GM18499 (cell line): ENCODE measurements at regions not wholly inside any gene's neighbourhood (a gene's known extent, or its start where the extent isn't known, plus 50 kb on each side); places are given as distances from the start of the nearest gene placed in this dataset.
"Not testable (repeated sequence)": the region's sequence is repeated elsewhere in the genome, so short reads cannot be mapped to it uniquely, and the experiment has no call there.

Source experiments
- ATAC-seq: cut with Tn5 transposase; IDR thresholded peaks from one replicate; pipeline ENCODE4 v1.9.1; 2021; ENCODE audit warnings: moderate number of reproducible peaks; ENCODE audit not compliant: insufficient read depth, unreplicated experiment

DNA sequence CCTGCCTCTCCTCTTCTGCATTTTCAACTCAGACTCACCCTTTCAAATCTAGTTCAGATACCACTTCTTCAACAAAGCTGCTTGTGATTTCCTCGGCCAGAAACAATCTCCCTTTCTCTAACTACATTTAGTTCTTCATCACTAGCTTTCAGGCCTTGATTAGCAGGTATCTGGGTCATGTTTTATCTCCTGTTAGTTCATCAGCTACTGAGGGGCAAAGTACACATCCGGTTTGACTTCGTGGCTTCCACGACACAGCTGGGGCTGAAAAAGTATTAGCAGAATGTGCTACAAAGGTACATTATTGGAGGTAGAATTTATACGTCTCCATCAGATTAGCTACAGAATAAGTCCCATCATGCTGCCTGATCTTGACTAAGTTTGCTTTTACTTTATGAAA, 197.2 kb upstream of the PRKX start:
- not testable (repeated sequence) for ATAC-seq

DNA sequence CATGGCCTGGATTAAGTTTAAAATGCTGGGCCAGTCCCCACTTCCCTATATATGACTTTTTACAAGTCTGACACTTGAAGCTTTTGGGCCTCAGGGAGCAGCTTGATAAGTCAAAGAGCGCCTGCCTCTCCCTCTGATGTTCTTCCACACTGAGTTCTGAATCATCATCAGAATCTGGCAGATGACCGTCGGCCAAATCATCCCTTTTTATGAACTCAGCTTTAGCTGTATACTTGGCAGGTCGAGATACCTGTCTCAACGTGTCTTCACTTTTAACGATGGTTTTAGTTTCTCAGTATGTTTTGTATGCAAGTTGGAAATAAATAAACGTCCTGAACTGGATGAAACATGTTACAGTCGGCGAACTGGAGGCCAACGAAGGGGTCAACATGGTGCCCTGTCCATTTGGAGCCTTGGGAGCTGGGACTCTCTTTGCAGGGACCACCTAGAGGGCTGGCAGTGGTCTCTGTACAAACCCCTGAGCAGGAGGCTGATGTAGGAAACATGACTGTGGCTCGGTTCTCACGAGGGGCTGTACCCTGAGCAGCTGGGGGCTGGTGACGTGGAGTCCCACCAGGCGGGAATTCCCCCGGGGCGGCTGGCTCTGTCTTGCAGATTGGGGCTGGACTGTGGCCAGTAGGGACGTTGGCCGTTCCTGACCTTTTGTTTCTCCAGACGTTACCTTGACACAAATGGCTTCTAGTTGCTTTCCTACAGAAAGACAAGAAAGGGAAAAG, 192.2 kb upstream of the PRKX start:
- ATAC-seq, result not testable (repeated sequence)

DNA sequence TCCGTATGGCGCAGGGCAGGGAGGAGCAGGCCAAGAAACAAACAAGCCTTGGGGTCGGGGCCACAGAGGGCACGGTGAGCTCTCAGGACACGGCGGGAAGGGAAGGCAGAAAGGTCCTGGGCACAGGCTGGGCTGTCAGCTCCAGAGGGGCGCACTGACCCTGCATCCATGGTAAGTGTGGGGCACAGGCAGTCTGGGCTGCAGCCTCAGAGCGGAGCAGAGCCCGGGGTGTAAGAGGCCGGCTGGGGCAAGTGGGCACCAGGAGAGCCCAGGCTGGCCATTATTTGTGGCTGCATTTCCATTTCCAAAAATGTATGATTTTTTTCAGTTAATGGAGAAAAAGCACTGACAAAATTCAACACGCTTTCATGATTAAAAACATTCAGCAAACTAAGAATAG, 188.8 kb upstream of the PRKX start:
- ATAC-seq, result not testable (repeated sequence)

GRCh38 chrX:3896755-3897154, 183.3 kb upstream of the PRKX start:
- not testable (repeated sequence) for ATAC-seq

- peak; percentile 27 for ATAC-seq
Observed at GRCh38 chrX:3882553-3882920, 169.1 kb upstream of the PRKX start.

- ATAC-seq, result peak; percentile 87
Observed at GRCh38 chrX:3881898-3882552, 168.6 kb upstream of the PRKX start.

DNA sequence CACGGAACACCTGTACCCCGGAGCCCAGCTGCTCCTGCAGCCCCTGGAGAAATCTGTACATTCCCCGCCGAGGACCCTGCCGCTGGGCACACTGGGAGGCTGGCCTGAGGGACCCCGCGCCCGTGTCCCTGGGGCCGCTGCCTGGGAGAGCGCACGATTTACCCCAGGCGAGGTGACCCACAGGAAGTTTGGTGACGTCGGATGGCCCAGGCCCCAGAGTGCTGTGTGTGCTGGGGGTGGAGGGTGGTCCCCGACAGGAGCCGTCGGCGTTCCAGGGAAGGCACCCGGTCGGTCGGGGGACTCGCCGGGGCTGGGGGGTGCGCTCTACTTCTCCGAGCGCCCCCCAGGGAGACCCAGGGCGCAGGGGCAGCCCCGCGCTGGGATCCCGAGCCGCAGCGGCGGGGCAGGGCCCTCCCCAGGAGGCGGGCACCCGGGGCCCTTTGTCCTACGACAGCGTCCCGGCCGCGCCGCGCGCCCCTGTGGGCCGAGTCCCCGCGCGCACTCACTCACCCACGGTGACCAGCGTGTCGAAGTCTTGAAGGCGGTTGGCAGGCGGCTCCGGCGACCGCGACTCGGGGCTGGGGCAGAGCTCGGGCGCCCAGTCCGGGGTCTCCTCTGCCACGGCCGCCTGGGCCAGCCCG, 167.9 kb upstream of the PRKX start:
- ATAC-seq, result not testable (repeated sequence)

DNA sequence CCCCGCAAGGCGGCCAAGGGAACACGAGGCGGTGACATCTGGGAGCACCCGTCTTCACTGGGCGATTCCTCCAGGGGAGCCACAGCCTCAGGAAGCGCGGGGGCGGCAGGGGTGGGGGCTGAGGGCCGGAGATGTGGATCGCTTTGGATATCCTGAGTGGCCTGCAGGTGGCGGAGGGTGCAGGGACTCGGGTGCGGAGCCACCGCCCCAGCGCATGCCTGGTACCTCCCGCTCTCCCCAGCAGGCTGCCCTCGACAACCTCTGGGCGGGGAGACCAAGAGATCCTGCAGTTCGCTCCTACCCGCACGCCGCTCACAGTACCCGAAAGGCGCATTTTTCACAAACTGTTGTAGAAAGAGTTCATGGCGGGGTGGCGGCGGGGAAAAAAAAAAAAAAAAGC, 162.9 kb upstream of the PRKX start:
- ATAC-seq, result not testable (repeated sequence)

GRCh38 chrX:3875638-3876037, 162.2 kb upstream of the PRKX start:
- not testable (repeated sequence) for ATAC-seq

DNA sequence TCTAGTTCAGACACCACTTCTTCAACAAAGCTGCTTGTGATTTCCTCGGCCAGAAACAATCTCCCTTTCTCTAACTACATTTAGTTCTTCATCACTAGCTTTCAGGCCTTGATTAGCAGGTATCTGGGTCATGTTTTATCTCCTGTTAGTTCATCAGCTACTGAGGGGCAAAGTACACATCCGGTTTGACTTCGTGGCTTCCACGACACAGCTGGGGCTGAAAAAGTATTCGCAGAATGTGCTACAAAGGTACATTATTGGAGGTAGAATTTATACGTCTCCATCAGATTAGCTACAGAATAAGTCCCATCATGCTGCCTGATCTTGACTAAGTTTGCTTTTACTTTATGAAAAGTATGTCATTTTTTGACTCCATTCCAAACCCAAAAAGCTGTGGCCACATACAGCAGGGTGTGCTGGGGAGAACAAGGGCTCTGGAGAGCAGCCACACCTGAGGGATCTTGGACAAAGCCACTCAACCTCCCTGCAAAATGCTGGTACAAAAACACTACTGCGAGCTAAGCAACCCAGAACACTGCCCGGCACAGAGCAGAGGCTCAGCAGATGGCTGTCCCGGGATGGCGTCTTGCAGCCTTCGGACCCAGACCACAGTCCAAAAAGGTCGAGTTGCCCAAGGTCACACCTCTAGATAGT, 158.9 kb upstream of the PRKX start:
- not testable (repeated sequence) for ATAC-seq

DNA sequence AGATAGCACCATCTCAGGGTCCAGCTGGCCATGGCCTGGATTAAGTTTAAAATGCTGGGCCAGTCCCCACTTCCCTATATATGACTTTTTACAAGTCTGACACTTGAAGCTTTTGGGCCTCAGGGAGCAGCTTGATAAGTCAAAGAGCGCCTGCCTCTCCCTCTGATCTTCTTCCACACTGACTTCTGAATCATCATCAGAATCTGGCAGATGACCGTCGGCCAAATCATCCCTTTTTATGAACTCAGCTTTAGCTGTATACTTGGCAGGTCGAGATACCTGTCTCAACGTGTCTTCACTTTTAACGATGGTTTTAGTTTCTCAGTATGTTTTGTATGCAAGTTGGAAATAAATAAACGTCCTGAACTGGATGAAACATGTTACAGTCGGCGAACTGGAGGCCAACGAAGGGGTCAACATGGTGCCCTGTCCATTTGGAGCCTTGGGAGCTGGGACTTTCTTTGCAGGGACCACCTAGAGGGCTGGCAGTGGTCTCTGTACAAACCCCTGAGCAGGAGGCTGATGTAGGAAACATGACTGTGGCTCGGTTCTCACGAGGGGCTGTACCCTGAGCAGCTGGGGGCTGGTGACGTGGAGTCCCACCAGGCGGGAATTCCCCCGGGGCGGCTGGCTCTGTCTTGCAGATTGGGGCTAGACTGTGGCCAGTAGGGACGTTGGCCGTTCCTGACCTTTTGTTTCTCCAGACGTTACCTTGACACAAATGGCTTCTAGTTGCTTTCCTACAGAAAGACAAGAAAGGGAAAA, 153.8 kb upstream of the PRKX start:
- not testable (repeated sequence) for ATAC-seq

GRCh38 chrX:3858332-3858731, 144.9 kb upstream of the PRKX start:
- not testable (repeated sequence) for ATAC-seq

DNA sequence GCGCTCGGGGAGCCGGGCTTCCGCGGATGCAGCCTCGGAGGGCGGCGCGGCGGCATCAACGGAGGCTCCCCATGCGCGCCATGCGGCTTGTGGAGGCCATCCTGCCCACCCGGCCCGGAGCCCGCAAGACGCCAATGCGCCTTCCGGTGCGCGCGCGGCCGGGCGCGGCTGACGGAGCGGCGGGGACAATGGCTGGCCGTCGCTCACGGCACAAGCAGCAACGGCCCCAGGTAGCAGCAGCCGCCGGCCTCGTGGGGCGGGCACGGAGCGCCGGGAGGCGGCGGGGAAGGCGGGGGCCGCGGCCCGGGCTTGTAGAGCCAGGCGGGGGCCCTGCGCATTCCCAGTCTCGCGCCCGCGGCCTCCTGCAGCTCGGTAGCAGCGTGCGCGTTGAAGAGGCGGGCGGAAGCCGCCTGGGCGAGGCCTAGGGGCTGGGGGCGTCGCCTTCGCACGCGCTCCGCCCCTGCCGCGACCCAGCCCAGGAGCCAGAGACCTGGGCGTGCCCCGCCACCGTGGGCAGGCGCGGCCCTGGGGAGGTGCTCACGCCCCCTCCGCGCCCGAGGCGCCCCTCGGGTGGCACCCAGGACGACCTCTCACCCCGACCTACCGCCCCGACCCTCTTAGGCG, 130.2 kb upstream of the PRKX start:
- ATAC-seq, result peak; percentile 70

DNA sequence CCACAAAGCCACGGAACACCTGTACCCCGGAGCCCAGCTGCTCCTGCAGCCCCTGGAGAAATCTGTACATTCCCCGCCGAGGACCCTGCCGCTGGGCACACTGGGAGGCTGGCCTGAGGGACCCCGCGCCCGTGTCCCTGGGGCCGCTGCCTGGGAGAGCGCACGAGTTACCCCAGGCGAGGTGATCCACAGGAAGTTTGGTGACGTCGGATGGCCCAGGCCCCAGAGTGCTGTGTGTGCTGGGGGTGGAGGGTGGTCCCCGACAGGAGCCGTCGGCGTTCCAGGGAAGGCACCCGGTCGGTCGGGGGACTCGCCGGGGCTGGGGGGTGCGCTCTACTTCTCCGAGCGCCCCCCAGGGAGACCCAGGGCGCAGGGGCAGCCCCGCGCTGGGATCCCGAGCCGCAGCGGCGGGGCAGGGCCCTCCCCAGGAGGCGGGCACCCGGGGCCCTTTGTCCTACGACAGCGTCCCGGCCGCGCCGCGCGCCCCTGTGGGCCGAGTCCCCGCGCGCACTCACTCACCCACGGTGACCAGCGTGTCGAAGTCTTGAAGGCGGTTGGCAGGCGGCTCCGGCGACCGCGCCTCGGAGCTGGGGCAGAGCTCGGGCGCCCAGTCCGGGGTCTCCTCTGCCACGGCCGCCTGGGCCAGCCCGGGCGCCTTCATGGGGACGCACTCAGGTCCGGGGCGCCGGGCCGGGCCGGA, 129.5 kb upstream of the PRKX start:
- peak; percentile 42 for ATAC-seq

DNA sequence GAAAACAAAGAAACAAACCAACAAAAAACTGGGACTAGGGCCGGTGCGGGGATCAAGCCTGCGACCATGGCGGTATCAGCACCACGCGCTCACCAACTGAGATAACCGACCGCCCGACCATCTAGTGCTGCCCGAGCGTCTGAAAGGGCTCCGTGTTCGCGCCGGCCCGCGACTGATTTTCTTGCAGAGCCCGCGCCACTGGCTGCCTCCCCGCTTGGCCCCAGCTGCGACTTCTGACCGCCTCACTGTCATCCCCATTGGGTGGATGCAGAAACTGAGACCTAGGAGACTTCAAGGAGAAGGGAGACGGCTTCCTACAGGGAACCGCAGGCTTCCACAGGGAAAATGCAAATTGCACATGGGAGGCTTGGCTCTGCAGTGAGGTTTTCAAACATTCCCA, 125.3 kb upstream of the PRKX start:
- ATAC-seq, result not testable (repeated sequence)

DNA sequence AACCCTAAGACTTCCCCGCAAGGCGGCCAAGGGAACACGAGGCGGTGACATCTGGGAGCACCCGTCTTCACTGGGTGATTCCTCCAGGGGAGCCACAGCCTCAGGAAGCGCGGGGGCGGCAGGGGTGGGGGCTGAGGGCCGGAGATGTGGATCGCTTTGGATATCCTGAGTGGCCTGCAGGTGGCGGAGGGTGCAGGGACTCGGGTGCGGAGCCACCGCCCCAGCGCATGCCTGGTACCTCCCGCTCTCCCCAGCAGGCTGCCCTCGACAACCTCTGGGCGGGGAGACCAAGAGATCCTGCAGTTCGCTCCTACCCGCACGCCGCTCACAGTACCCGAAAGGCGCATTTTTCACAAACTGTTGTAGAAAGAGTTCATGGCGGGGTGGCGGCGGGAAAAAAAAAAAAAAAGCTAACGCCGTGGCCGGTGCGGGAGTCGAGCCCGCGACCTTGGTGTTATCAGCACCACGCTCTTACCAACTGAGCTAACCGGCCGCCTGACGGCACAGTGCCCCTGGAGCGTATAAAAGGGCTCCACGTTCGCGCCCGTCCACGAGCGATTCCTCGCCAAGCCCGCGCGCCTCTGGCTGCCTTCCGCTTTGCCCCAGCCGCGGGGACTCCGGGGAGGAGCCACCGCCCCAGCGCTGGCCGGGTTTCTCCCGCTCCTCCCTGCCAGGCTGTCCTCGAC, 124.7 kb upstream of the PRKX start:
- not testable (repeated sequence) for ATAC-seq

DNA sequence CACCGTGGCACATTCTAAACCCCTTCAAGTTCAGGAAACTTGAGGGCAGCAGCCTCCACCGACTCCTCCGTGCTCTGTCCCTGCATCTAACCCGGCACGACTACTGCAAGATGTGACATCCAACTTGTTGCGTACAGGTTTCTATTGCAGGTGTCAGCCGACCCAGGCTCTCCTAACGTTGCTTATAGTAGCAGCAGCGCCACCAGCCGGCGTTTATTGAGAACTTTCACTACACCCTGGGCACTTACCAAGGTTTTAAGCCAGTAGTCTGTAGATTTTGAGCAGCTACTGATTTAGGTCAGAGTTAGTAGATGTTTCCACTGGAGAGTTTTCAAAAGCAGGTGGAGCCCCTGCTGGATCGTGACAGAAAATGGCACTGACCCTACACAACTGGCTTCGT, 123.8 kb upstream of the PRKX start:
- not testable (repeated sequence) for ATAC-seq

DNA sequence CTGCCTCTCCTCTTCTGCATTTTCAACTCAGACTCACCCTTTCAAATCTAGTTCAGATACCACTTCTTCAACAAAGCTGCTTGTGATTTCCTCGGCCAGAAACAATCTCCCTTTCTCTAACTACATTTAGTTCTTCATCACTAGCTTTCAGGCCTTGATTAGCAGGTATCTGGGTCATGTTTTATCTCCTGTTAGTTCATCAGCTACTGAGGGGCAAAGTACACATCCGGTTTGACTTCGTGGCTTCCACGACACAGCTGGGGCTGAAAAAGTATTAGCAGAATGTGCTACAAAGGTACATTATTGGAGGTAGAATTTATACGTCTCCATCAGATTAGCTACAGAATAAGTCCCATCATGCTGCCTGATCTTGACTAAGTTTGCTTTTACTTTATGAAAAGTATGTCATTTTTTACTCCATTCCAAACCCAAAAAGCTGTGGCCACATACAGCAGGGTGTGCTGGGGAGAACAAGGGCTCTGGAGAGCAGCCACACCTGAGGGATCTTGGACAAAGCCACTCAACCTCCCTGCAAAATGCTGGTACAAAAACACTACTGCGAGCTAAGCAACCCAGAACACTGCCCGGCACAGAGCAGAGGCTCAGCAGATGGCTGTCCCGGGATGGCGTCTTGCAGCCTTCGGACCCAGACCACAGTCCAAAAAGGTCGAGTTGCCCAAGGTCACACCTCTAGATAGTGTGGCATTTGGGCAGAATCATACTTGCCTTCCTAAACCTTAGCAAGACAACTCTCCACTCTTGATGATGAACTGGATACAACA, 120.5 kb upstream of the PRKX start:
- not testable (repeated sequence) for ATAC-seq
